HG03571 (cell line): ENCODE measurements at regions not wholly inside any gene's neighbourhood (a gene's known extent, or its start where the extent isn't known, plus 50 kb on each side); places are given as distances from the start of the nearest gene placed in this dataset.
"Not testable (repeated sequence)": the region's sequence is repeated elsewhere in the genome, so short reads cannot be mapped to it uniquely, and the experiment has no call there.

Source experiments
- ATAC-seq: cut with Tn5 transposase; IDR thresholded peaks from one replicate; pipeline ENCODE4 v1.9.1; 2021; ENCODE audit not compliant: unreplicated experiment

- ATAC-seq: no peak
Measured at GRCh38 chr13:109406376-109406992, 379.9 kb downstream of the IRS2 start.

GRCh38 chr13:109403012-109403421 is 383.4 kb downstream of the IRS2 start:
- ATAC-seq: no peak

GRCh38 chr13:109401891-109402290 is 384.5 kb downstream of the IRS2 start:
- ATAC-seq: no peak

GRCh38 chr13:109401307-109401706 is 385.1 kb downstream of the IRS2 start:
- no peak for ATAC-seq

GRCh38 chr13:109400624-109401257 is 385.6 kb downstream of the IRS2 start:
- no peak for ATAC-seq

GRCh38 chr13:109400209-109400608 is 386.2 kb downstream of the IRS2 start:
- no peak for ATAC-seq

- not testable (repeated sequence) for ATAC-seq
Measured at GRCh38 chr13:109398071-109398470, 388.3 kb downstream of the IRS2 start.

- no peak for ATAC-seq
Measured at GRCh38 chr13:109397285-109397684, 389.1 kb downstream of the IRS2 start.

GRCh38 chr13:109396266-109396665 is 390.1 kb downstream of the IRS2 start:
- ATAC-seq: no peak

- ATAC-seq: no peak
Measured at GRCh38 chr13:109395014-109395413, 391.4 kb downstream of the IRS2 start.

- ATAC-seq: no peak
Measured at GRCh38 chr13:109394311-109394988, 391.9 kb downstream of the IRS2 start.

- no peak for ATAC-seq
Measured at GRCh38 chr13:109393045-109393444, 393.3 kb downstream of the IRS2 start.

- ATAC-seq: no peak
Measured at GRCh38 chr13:109390391-109390790, 396.0 kb downstream of the IRS2 start.

- no peak for ATAC-seq
Measured at GRCh38 chr13:109389892-109390345, 396.5 kb downstream of the IRS2 start.

GRCh38 chr13:109389456-109389855 is 396.9 kb downstream of the IRS2 start:
- ATAC-seq: no peak

GRCh38 chr13:109387471-109387870 is 398.9 kb downstream of the IRS2 start:
- ATAC-seq: no peak

- ATAC-seq: no peak
Measured at GRCh38 chr13:109385242-109385560, 401.2 kb downstream of the IRS2 start.

- ATAC-seq: no peak
Measured at GRCh38 chr13:109384491-109385241, 401.7 kb downstream of the IRS2 start.

GRCh38 chr13:109383683-109384082 is 402.7 kb downstream of the IRS2 start:
- ATAC-seq: no peak

- no peak for ATAC-seq
Measured at GRCh38 chr13:109381546-109382180, 404.7 kb downstream of the IRS2 start.

GRCh38 chr13:109380457-109380856 is 405.9 kb downstream of the IRS2 start:
- ATAC-seq: no peak
